NT2/D1 (cell line): ENCODE measurements at regions not wholly inside any gene's neighbourhood (a gene's known extent, or its start where the extent isn't known, plus 50 kb on each side); places are given as distances from the start of the nearest gene placed in this dataset.

ENCODE experiments used
- DNase-seq: peaks from one replicate; pipeline ENCODE4 v3.0.0-alpha.2; 2011; ENCODE audit warnings: low read depth, low spot score
- H3K27me3 ChIP-seq: 2 replicates; pipeline ENCODE4 v1.6.0; 2011; ENCODE audit warnings: mild to moderate bottlenecking; ENCODE audit not compliant: insufficient read length, insufficient read depth
- H3K36me3 ChIP-seq: 2 replicates; pipeline ENCODE4 v1.6.1; 2011; ENCODE audit warnings: mild to moderate bottlenecking, low read length, mixed read lengths; ENCODE audit not compliant: insufficient read depth, insufficient read length
- H3K4me1 ChIP-seq: 2 replicates; pipeline ENCODE4 v1.5.1; 2011; ENCODE audit not compliant: insufficient read depth, insufficient read length
- H3K4me3 ChIP-seq: 2 replicates; pipeline ENCODE4 v1.5.1; 2011; ENCODE audit warnings: low read depth; ENCODE audit not compliant: insufficient read length
- H3K9ac ChIP-seq: 2 replicates; pipeline ENCODE4 v1.6.0; 2011; ENCODE audit warnings: low read depth; ENCODE audit not compliant: insufficient read length
- H3K9me3 ChIP-seq: 2 replicates; pipeline ENCODE4 v1.5.1; 2011; ENCODE audit warnings: mild to moderate bottlenecking, low read length; ENCODE audit not compliant: insufficient read depth
- SUZ12 ChIP-seq: IDR thresholded peaks from 2 replicates; pipeline ENCODE4 v1.6.1; 2011; ENCODE audit not compliant: insufficient read length, insufficient read depth; ENCODE audit errors: extremely low read depth
- YY1 ChIP-seq: IDR thresholded peaks from 2 replicates; pipeline ENCODE4 v1.6.1; 2011; ENCODE audit not compliant: insufficient read length, insufficient read depth
- ZNF274 ChIP-seq: IDR thresholded peaks from 2 replicates; pipeline ENCODE4 v1.6.1; 2011; ENCODE audit warnings: mild to moderate bottlenecking, low read depth, low read length

- Histone ChIP-seq H3K9me3 (no peaks in the 10 kb centered on the region), H3K9ac (no peak overlapping the region)
- no peak for DNase-seq
These were observed 150.1 kb upstream of the ARHGAP42 start for GRCh38 chr11:100536979-100537378.

GRCh38 chr11:100543386-100543785 is 143.7 kb upstream of the ARHGAP42 start:
- DNase-seq = no peak
- TF ChIP-seq YY1 (no peak), SUZ12 (no peak), ZNF274 (no peak)

More at GRCh38 chr11:100536979-100537378, 150.1 kb upstream of the ARHGAP42 start:
- Histone ChIP-seq H3K36me3 (no peaks in the 10 kb centered on the region), H3K27me3 (no peaks in the 10 kb centered on the region), H3K4me1 (no peaks in the 10 kb centered on the region), H3K4me3 (no peak overlapping the region)
- TF ChIP-seq ZNF274 (no peak), YY1 (no peak), SUZ12 (no peak)

GRCh38 chr11:100545556-100545955 is 141.5 kb upstream of the ARHGAP42 start:
- H3K4me3 ChIP-seq = no peak overlapping the region
- DNase-seq = no peak
- TF ChIP-seq ZNF274 (no peak), SUZ12 (no peak), YY1 (no peak)
- no peaks in the 10 kb centered on the region for H3K36me3 ChIP-seq
- no peak overlapping the region for H3K9ac ChIP-seq
- H3K9me3 ChIP-seq = no peaks in the 10 kb centered on the region
- H3K27me3 ChIP-seq = no peaks in the 10 kb centered on the region
- no peaks in the 10 kb centered on the region for H3K4me1 ChIP-seq

More at GRCh38 chr11:100543386-100543785, 143.7 kb upstream of the ARHGAP42 start:
- Histone ChIP-seq H3K36me3 (no peaks in the 10 kb centered on the region), H3K4me3 (no peak overlapping the region), H3K27me3 (no peaks in the 10 kb centered on the region), H3K4me1 (no peaks in the 10 kb centered on the region), H3K9ac (no peak overlapping the region), H3K9me3 (no peaks in the 10 kb centered on the region)

GRCh38 chr11:100545970-100546369 is 141.1 kb upstream of the ARHGAP42 start:
- Histone ChIP-seq H3K36me3 (no peaks in the 10 kb centered on the region), H3K4me1 (no peaks in the 10 kb centered on the region), H3K9ac (no peak overlapping the region), H3K9me3 (no peaks in the 10 kb centered on the region), H3K4me3 (no peak overlapping the region), H3K27me3 (no peaks in the 10 kb centered on the region)
- TF ChIP-seq YY1 = no peak
- TF ChIP-seq ZNF274 = no peak
- no peak for TF ChIP-seq SUZ12
- no peak for DNase-seq

GRCh38 chr11:100546714-100547113 is 140.4 kb upstream of the ARHGAP42 start:
- no peak for DNase-seq
- no peaks in the 10 kb centered on the region for H3K9me3 ChIP-seq
- no peaks in the 10 kb centered on the region for H3K4me1 ChIP-seq
- H3K4me3 ChIP-seq = no peak overlapping the region
- no peaks in the 10 kb centered on the region for H3K36me3 ChIP-seq
- no peaks in the 10 kb centered on the region for H3K27me3 ChIP-seq
- H3K9ac ChIP-seq = no peak overlapping the region
- TF ChIP-seq SUZ12 = no peak
- no peak for TF ChIP-seq YY1
- TF ChIP-seq ZNF274 = no peak

GRCh38 chr11:100550298-100550697 is 136.8 kb upstream of the ARHGAP42 start:
- TF ChIP-seq YY1 = no peak
- TF ChIP-seq ZNF274 = no peak
- Histone ChIP-seq H3K9me3 (no peaks in the 10 kb centered on the region), H3K9ac (no peak overlapping the region), H3K36me3 (no peaks in the 10 kb centered on the region), H3K4me3 (no peak overlapping the region), H3K27me3 (no peaks in the 10 kb centered on the region), H3K4me1 (no peaks in the 10 kb centered on the region)
- no peak for DNase-seq

GRCh38 chr11:100550912-100551632 is 136.0 kb upstream of the ARHGAP42 start:
- Histone ChIP-seq H3K4me3 (no peak overlapping the region), H3K9me3 (no peaks in the 10 kb centered on the region), H3K4me1 (no peaks in the 10 kb centered on the region), H3K36me3 (no peaks in the 10 kb centered on the region), H3K27me3 (no peaks in the 10 kb centered on the region), H3K9ac (no peak overlapping the region)
- TF ChIP-seq YY1 (no peak), SUZ12 (no peak), ZNF274 (no peak)
- no peak for DNase-seq
